NAMALWA (cell line): ENCODE measurements at regions not wholly inside any gene's neighbourhood (a gene's known extent, or its start where the extent isn't known, plus 50 kb on each side); places are given as distances from the start of the nearest gene placed in this dataset.
"Not testable (repeated sequence)": the region's sequence is repeated elsewhere in the genome, so short reads cannot be mapped to it uniquely, and the experiment has no call there.

Experiments
- DNase-seq: peaks from one replicate; pipeline ENCODE4 v3.0.0-alpha.2; 2015; ENCODE audit warnings: low spot score

- no peak for DNase-seq
These were observed 192.5 kb downstream of the NDUFA10 start for GRCh38 chr2:239832490-239833268.

DNA sequence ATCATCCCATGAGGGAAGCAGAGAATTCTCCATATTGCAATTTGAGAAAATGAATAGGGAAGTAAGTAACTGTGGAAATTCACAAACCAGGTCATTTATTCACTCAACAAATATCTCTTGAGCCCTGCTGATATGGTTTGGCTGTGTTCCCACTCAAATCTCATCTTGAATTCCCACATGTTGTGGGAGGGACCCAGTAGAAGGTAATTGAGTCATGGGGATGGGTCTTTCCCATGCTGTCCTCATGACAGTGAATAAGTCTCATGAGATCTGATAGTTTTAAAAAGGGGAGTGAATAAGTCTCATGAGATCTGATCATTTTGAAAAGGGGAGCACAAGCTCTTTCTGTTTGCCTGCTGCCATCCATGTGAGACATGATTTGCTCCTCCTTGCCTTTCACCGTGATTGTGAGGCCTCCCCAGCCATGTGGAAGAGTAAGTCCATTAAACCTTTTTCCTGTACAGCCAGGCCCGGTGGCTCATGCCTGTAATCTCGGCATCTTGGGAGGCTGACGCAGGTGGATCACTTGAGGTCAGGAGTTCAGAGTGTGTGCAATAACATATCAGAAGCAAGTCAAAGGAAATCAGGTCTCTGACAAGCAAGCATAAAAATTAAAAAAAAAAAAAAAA, 193.2 kb downstream of the NDUFA10 start:
- no peak for DNase-seq

GRCh38 chr2:239831001-239831731, 194.0 kb downstream of the NDUFA10 start:
- DNase-seq, result no peak

DNA sequence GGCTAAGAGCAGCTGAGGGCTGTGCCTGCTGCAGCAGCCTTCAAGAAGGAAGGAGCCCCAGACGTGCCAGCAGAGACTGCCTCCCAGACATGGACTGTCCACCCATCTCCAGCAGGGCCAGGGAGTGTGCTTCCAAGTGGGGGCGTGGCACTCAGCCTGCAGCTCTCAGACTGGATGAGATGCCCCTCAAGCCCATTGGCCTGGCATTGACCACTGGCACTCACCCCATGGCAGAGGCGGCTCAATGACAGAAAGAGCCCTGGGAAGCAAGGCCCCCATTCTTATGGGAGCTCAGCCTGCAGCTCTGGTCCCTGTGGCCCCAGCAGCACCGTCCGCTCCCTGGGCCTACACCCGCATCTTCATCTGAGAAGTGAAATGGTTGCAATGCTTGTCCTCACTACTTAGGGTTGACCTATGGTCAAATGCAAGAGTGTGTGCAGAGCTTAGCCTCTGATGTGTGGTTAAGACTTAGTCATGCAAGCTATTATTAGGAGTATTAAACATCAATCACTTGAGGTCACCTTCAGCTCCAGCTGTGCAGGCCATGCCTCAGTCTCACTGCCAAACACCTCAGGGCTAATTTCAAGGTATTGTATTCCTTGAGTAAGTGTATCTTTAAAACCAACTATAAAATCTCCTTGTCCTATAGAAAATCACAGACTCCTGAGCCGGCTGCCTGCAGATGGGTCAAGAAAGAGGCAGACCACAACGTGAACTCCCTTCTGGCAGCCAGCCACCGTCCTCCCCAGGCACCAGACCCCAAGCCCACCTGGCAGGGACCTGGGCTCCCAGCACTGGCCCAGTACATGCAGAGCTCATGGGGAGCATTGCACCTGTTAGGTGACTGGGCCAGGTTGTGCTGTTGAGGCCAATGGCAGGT, 194.8 kb downstream of the NDUFA10 start:
- DNase-seq, result no peak

DNA sequence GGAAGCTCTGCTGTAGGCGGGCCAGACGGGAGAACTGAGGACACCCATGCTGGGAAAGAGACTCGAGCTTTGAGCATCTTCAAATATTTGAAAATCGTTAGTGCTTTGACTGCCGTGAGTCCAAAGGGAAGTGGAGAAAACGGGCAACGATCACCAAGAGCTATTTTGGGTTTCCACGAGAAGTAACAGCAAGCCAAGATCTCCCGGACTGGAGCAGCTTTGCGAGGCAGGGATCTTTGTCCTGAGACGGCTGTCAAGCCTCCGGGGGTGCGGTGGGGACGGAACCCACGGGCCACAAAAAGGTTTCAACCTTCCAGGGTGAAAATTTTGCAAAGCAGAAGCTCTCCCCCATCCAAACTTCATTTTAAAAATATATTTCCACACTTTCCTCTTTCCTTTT, 195.8 kb downstream of the NDUFA10 start:
- DNase-seq, result no peak

GRCh38 chr2:239828973-239829275, 196.2 kb downstream of the NDUFA10 start:
- not testable (repeated sequence) for DNase-seq

- DNase-seq, result no peak
These were observed 196.8 kb downstream of the NDUFA10 start for GRCh38 chr2:239828192-239828972.

GRCh38 chr2:239827523-239827890, 197.6 kb downstream of the NDUFA10 start:
- no peak for DNase-seq

DNA sequence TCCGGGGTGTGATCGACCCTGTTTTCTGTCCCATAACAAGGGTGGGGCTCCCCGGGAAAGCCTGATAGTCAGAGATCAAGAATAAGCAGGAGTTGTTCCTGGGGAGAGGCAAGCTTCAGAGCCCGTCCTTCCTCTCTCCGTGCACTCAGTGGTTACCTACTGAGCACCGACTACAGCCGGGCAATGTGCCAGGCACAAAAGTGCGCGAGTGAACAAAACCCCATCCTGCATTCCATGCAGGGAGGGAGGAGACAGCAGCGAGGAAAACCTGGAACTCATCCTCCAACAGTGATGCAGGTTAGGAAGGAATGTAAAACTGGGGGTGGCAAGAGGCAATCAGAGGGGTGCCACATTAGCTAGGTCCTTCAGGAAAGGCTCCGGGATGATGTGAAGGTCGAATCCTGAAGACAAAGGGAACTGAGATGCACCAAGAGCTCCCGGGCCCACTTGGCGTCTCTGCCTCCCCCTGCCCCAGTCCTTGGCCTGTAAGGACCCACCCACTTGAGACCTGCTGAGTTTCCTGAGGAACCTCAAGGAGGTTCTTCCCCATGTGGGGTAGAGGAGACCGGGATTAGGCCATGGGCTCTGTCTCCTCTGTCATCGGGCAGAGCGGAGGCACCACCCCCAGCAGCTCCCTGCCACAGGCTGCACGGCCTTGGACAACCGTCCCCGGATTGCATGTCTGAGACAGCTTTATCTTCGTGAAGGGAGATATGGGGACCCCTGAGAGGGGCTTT, 198.2 kb downstream of the NDUFA10 start:
- no peak for DNase-seq

GRCh38 chr2:239826376-239826775, 198.8 kb downstream of the NDUFA10 start:
- DNase-seq, result no peak

GRCh38 chr2:239825705-239825979, 199.5 kb downstream of the NDUFA10 start:
- DNase-seq, result no peak

DNA sequence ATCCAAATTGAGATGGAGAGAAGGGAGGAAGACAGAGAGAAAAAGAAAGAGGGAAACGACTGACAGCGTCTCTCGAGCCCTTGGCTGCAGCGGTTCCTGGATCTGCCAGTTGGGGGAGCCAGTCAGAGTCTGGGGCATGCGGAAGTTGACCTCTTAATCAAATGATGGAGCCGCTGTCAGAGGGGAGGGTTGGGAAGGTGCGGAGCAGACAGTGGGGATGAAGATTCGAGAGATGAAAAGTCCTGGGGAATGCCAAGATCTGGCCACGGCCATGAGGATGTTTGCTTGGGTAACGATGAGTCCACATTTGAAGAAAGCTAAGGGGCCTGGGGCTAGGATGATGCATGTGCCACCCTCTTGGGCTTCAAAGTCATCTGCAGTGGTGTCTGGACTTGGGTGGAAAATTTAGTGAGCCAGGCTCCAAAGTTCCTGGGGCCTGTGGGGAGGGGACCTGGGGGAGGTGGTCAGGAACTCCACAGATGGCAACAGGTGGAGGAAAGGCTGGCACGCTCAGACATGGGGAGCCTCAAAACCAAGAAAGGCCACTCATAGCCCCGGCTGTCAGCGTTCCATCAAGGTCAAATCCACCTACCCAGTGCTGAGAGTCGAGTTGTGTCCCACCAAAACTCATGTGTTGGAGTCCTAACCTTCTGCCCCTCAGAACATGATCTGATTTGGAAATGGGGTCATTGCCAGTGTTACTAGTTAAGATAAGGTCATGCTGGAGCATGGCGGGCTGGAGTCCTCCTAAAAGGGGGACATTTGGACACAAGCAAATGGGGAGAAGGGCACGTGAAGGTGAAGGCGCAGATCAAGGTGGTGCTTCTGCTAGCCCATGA, 200.1 kb downstream of the NDUFA10 start:
- no peak for DNase-seq

GRCh38 chr2:239824046-239824694, 201.0 kb downstream of the NDUFA10 start:
- peak; percentile 1 for DNase-seq

DNA sequence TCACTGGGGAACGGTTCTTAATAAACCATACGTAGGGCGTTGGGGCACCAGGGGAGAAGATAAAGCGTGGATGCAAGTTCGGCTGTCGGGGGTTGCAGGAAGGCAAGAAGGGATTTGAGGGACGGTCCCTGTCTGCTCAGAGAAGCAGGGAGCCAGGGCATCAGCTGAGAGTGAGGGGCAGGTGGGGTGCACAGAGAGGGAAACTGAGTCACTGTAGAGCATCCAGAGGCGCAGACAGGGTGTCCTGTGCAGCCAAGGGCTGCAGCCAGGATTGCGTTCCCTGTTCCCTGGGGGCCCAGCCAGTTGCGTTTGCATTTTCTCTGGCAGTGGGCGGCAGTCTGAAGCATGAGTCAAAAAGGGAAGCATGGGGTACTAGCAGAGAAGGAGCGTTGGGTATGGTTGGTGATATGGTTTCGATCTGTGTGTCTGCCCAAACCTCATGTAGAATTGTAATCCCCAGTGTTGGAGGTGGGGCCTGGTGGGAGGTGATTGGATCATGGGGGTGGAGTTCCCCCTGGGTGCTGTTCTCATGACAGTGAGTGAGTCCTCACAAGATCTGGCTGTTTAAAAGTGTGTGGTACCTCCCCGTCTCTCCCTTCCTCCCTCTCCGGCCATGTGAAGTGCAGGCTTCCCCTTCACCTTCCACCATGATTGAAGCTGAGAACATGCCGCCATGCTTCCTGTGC, 202.9 kb downstream of the NDUFA10 start:
- DNase-seq, result no peak

DNA sequence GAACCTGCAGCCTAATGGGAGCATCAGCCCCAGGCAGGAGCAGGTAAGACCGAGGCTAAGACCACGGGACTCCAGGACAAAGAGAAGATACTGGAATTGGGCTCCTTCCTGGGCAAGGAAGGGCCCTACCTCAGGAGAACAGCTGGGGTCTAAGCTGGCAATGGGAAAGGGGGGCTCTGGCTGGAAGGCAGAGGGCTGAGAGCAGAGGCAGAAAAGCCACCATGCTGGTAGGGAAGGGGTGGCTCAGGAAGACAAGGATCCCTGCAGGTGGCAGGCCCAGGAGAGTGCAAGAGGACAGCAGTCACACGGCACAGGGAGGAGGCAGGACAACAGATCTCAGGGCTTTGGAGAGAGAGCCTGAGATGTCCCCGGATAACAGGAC, 203.5 kb downstream of the NDUFA10 start:
- no peak for DNase-seq

DNA sequence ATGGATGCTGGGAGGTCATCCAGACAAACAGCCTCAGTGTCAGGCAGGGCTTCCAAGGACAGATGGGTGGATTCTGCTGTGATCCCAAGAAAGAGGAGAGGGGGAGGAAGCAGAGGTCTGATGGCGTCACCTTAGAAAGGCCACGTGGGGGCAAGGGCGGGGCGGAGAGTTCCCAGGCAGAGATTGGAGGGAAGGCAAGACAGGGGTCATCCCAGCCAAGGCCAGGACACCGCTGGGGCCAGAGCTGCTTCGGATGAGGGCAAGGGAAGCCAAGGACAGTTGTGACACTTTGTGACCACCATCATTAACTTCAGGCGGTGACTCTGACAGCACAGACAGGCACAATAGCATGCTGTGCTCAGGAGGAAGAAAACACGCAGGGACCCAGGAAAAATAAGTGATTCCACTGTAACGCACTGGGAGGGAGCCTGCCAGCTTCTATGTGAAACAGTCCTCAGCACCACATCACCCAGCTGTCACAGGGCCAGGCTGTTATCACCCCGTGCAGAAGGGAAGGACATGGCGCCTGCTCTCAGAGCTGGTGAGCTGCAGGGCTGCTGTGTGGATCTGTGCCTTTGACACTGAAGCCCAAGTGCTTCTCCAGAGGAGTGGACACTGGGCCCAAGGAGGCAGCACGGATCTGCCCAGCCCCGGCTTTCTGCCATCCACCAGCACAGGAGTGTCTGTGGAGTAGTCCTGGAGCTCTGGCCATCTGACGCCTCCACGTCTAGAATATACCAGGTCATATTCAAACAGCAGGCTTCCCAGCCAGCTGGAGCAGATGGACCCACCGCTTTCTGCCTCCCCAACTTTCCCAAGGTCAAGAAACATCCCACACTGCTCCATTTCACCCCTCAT, 204.1 kb downstream of the NDUFA10 start:
- DNase-seq, result no peak

DNA sequence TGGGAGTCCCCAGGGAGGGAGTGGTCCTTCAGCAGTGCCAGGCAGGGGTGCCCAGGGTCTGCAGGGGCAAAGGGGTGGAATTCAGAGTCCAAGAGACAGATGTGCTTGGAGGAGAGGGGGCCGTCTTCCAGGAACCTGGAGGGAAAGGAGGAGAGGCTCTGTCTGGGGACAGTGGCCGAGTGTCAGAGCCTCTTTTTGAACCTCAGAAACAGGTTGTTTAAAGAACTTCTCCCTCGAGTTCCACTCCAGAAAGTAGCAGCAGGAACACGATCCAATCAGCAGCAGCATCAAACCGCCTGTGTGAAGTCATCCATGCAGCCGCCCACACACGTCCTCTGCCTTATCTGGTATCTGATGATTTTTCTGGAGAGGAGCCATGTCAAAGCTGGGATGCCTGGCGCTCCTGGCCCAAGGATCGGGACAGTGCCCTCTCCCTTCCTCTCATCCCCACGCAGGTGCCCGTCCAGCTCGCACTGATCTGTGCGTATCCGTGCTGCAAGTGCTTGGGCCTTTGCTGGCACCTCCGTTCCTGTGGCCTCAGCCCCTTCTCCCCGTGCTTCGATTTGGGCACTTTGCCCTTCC, 205.1 kb downstream of the NDUFA10 start:
- no peak for DNase-seq
